GM19193 (cell line): ENCODE measurements at regions not wholly inside any gene's neighbourhood (a gene's known extent, or its start where the extent isn't known, plus 50 kb on each side); places are given as distances from the start of the nearest gene placed in this dataset.

Experiments used
- POLR2A ChIP-seq: IDR thresholded peaks from 4 replicates; pipeline ENCODE4 v1.6.1; 2011; ENCODE audit not compliant: insufficient read depth, insufficient read length; ENCODE audit errors: extremely low read depth

- no peak for TF ChIP-seq POLR2A
These were observed 399.0 kb upstream of the TPM1 start for GRCh38 chr15:62643572-62643971.

- TF ChIP-seq POLR2A, result no peak
These were observed 398.2 kb upstream of the TPM1 start for GRCh38 chr15:62644216-62644888.

DNA sequence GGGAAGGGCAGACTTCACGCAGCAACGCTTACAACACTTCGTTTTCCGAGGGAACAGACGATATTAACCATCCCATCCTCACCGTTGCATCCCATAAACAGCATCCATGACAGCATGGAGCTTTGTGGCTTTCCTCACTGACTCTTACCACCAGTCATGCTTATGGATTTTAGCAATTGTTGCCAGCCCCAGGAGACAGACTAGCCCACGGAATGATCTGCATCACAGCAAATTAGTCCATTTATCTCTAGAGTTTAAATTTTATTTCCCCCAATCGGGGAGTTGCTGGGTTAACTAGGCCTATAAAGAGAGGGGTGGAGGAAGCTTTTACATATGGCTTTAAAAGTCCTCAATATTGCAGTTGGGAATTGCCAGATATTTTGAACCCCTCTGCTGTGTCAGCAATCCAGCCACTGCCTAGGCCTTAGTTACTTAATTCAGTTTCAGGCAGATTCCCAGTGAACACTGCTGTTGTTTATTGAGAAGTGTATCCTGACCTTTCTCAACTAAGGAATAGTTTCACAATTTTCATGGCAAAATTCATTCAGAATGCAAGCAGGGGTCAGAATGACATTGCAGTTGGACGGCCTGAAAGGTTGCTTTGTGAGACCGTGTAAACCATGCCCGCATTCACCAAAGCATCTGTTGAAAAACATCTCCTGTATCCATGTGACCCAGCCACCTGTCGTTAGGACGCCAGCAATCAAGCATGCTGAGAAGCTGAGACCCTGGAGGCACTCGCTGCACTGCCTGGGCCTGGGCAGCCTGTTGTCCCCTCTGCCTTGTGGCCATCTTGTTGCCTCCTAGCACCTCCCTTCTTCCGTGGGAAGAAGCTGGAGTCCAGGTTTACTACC is 397.4 kb upstream of the TPM1 start:
- TF ChIP-seq POLR2A, result no peak

GRCh38 chr15:62647202-62647842 is 395.2 kb upstream of the TPM1 start:
- TF ChIP-seq POLR2A, result no peak

GRCh38 chr15:62647843-62648505 is 394.6 kb upstream of the TPM1 start:
- no peak for TF ChIP-seq POLR2A

DNA sequence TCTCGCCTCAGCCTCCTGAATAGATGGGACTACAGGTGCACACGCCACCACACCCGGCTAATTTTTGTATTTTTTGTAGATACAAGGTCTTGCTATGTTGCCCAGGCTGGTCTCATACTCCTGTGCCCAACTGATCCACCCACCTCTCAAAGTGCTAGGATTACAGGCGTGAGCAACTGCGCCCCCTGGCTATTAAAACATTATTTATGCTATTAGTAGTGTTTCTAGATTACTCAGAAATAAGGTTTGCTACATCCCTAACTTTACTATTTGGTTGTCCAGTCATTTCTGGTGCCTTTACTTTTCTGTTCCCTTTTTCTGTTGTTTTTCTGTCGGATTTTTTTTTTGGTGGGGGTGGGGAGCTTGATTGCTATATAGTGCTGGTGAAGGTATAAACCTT is 393.6 kb upstream of the TPM1 start:
- no peak for TF ChIP-seq POLR2A

DNA sequence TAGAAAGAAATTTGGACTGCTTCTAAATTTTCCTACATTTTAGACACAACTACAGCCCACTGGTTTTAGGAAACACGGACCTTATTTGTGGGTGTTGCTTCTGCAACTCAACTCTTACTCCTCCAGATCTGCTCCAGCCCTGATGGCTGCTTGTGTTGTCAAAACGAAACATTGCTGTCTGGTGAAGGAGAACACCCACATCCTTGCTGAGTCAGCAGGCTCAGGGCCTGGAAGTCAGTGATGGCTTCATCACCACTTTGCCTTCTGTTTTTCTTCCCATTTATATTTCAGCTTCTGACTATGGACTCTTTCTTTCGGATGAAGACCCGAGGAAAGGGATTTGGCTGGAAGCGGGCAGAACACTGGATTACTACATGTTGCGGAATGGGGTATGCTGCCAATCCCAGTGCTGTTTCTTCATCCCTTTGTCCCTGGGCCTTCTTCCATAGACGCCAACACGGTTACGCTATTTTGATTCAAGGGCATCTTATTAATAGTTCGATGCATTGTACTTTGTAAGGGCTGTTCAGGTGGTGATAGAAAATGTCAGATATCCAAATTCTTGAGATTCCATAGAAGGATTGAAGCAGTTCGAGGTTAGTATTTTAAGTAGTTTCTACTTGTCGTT is 392.6 kb upstream of the TPM1 start:
- no peak for TF ChIP-seq POLR2A

GRCh38 chr15:62653122-62653521 is 389.4 kb upstream of the TPM1 start:
- no peak for TF ChIP-seq POLR2A

DNA sequence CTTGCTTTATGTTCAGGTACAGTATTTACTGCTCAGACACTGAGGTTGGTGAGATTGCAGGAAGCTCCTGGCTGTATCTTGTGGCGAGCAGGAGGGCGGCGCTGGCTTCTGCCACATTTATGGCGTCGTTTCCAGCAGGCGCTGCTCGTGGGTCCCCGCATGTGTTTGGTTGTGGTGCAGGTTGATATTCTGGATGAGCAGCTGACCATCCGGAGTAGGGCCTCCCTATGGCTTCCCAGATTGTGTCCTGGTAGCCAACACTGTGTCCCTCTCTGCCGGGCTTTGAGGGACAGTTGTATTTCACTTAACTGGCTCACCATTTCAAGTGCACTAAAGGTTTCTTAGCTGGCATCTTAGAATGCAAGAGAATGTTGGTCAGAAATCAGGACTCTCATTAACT is 386.5 kb upstream of the TPM1 start:
- TF ChIP-seq POLR2A, result no peak

DNA sequence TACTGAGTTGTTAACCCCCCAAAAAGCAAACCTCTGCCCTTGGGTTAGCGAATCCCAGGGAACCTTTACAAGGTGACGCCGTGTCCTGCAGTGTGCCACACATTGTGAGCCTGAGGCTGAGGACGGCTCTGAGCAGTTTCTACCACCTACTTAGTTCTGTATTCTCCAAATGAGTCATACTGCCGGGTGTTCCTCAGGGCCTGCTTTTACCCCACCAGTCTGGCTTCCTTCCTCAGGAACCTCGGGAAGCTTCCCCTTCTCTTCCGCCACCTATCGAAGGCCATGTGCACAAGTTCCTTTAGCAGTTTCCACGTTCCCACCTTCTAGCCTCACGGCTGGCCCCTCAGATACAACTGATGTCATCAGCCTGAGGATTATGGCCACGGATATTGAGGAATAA is 384.0 kb upstream of the TPM1 start:
- TF ChIP-seq POLR2A, result no peak

DNA sequence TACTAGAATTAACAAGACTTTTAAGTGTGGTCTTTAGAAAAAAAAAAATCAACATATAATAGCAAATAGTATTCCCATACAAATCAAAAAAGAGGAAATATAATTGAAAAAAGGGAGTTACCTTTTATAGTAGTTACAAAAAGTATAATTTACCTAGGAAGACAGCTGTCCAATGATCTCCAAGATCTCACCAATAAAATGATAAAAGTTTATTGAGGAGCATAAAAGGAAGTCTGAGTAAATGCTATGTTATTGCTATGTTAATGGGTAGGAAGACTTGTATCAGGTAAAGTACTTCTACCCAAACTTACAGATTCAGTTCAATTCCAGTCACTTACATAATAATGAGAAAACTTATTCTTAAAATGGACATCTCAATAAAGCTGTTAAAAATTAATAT is 379.0 kb upstream of the TPM1 start:
- TF ChIP-seq POLR2A, result no peak

- no peak for TF ChIP-seq POLR2A
These were observed 377.1 kb upstream of the TPM1 start for GRCh38 chr15:62665449-62665848.

- TF ChIP-seq POLR2A, result no peak
These were observed 376.5 kb upstream of the TPM1 start for GRCh38 chr15:62666046-62666445.

DNA sequence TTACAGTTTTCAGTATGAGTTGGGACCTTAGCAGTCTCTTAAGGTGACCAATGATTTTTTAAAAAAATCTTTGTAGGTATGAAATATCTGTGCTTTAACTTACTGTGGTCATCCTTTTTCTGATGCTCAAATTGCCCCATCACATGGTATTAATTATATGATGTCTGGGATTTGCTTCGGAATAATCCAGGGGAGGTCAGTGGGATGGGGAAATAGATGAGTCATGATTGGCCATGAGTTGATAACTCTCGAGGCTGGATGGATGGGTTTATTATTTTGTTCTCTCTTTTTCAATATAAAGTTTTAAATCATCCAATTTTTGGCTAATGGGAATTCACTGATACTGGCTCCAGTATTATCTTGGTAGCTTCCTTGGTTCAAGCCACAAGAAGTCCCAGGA is 370.3 kb upstream of the TPM1 start:
- no peak for TF ChIP-seq POLR2A

DNA sequence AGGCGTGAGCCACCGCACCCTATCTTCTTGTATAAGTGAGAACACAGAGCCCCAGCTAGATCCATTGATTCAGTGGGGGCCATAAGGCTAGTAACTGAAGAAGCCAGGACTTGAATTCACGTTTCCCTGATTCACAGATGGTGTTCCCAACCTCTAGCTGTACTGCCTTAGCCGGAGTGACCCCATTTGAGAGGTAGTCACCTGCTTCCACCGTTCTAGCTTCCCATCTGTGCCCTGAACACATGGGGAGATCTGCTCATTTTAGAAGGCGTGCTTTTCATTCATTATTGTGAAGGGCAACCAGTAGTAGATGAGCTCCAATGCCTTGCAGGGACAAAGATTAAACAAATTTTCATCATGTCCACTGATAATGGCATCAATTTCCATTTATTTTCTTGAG is 365.7 kb upstream of the TPM1 start:
- TF ChIP-seq POLR2A, result no peak
